ENCODE measurements at regions not wholly inside any gene's neighbourhood (a gene's known extent, or its start where the extent isn't known, plus 50 kb on each side); places are given as distances from the start of the nearest gene placed in this dataset.

DNA sequence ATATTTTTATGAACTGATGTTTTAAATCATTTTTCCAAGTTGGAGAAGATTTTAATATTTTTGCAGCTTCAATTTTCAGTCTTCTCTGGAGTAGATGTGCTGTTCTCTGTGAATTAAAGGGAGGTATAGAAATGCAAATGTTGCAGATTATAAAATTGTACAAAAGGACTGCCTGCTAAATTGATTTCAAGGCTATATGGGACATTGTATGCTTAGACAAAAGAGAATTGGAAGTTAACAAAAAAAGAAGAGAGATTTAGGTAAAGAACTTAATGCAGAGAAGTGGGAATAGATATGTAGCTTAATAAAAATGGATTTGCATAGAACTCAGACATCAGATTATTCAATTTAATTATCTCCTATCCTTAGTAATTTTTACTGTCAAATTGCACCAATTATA, 403.3 kb downstream of the ZIC3 start:
- TF ChIP-seq, protein P1, sequence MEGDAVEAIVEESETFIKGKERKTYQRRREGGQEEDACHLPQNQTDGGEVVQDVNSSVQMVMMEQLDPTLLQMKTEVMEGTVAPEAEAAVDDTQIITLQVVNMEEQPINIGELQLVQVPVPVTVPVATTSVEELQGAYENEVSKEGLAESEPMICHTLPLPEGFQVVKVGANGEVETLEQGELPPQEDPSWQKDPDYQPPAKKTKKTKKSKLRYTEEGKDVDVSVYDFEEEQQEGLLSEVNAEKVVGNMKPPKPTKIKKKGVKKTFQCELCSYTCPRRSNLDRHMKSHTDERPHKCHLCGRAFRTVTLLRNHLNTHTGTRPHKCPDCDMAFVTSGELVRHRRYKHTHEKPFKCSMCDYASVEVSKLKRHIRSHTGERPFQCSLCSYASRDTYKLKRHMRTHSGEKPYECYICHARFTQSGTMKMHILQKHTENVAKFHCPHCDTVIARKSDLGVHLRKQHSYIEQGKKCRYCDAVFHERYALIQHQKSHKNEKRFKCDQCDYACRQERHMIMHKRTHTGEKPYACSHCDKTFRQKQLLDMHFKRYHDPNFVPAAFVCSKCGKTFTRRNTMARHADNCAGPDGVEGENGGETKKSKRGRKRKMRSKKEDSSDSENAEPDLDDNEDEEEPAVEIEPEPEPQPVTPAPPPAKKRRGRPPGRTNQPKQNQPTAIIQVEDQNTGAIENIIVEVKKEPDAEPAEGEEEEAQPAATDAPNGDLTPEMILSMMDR (IDR thresholded peaks at IDR 0.05), result no peak

DNA sequence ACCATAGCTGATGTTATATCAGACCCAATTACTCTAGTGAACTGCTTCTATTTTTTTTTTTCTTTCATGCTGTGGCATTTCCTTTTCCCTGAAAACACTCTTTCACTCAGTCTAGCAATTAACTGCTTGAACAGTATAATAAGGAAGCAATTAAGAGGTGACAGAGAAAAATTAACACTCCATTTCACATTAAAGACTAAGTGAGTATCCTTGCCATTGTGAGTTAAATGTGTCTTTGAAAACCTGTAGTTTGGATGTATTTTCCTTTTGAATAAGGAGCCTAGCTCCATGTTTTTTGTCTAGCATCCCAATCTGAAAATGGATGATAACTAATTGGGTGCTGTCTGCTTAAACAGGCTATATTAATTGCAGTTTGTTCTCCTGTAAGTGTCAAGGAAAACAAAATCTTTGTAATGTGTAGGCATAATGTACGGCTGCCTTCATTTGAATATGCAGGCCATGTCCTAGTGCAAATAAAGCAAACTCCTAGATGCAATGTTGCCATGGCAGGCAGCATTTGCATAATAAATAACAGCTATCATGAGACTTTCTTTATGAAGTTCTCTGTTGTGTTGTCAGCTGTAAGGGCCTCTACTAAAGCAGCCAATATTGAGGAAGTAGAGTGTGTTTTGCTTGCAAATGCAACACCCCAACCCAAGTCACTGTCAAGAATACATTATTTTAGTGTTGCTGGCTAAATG, 416.7 kb downstream of the ZIC3 start:
- TF ChIP-seq, protein P1 (IDR thresholded peaks at IDR 0.05), result no peak

DNA sequence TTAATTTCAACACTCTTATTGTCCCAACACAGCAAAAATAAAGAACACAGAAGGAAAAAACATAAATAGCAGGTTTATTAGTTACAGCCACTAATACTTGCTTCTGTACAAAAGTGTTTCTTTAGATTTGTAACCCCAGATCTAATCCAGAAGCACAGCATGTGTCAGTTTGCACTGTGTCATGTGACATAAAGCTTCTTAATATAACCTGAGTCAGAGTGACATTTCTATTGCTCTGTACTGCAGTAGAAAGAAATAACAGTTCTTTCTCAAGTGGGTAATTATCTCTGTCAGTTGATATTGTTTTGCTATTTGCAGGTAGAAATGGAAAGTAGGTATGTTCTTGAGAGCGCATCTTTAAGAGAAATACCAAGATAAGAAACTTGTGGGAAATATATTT, 422.5 kb downstream of the ZIC3 start:
- TF ChIP-seq, protein P1 (IDR thresholded peaks at IDR 0.05), result no peak

DNA sequence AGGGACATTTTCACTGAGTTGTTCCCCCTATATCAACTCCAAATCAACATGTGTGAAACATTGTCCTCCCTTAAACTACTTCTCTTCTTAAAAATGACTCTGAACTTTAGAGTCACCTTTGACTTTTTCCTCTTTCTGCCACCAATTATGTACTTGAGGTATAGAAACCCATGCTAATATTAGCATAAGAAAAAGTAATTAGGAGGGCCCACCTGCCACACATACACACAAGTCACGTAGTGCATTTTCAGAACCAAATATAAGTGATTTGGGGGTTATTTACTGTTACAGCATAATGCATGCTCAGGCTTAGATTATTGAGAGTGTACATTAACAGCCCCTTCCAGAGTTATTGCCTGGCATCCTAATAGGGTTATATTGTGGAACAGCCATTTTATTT, 432.7 kb downstream of the ZIC3 start:
- TF ChIP-seq, protein P1 (IDR thresholded peaks at IDR 0.05), result no peak

DNA sequence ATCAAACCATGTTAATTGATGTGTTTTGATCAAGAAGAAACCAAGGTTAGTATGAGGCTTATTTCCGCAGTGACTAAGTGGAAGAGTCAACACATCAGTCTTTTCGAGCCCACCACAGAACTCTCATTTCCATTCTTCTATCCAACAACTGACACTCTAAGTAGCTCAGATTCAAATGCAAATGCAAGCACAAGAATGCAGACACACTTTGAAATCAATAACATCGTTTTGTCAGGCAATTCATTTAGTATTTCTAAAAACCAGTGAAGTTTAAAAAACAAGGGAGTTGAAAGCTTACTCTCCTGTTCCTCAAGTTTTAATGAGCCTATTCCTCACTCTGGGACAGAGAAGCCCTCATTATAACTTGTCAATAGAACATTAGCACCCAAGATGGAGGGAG, 433.1 kb downstream of the ZIC3 start:
- TF ChIP-seq, protein P1 (IDR thresholded peaks at IDR 0.05), result no peak

DNA sequence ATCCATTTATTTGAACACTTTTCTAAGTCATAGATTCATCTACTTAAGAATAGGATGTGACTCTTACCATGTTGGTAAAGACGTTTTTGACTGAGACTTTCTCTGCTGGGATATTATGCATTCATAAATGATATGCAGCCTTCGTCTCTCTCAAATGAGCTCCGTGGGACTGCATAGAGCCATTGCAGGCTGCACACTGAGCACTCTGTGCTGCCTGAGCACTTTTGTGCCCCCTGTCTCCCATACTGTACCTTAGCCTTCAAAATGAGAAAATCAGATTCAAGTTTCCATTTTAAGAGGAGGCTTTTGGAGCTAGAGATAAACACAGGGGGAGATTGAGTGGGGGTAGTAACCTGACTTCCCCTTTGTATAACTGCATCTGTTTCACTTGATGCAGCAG, 433.6 kb downstream of the ZIC3 start:
- TF ChIP-seq, protein P1 (IDR thresholded peaks at IDR 0.05), result no peak

DNA sequence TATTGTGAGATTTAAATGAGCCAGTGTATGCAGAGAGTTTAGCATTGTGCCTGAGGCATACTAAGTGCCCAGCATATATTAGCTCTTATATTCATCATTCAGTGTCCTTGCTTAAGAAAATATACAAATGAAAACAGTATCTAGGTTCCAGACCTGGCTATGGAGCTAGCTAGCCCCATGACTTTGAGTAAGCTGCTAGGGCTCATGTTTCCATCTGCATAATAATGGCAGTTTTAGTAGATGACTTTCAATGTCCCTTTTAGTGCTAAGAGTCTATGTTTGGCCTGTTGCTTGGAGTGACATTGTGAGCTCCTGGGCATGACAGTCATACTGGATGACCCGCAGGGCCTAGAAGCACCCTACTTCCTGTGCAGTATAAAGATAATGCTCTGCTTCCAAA, 435.3 kb downstream of the ZIC3 start:
- TF ChIP-seq, protein P1 (IDR thresholded peaks at IDR 0.05), result no peak

DNA sequence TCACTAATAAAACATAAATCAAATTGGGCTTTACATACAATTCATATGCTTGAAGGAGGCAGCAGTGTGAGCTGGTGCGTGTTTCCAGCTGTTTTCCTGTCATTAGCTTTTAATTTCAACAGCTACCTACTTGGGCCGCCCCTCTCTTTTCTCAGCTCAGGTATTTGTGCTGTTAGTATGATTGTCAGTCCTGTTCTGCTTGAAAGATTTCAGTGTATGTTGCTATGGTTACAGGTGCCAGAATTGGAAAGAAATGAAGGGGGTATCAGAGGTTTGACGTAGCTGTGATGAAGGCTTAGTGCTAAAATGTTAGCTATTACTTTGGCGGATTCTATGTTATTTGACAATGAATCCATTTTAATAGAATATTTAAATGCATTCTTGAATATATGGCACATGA, 440.3 kb downstream of the ZIC3 start:
- TF ChIP-seq, protein P1 (IDR thresholded peaks at IDR 0.05), result no peak
